ENCODE measurements at regions not wholly inside any gene's neighbourhood (a gene's known extent, or its start where the extent isn't known, plus 50 kb on each side); places are given as distances from the start of the nearest gene placed in this dataset.

DNA sequence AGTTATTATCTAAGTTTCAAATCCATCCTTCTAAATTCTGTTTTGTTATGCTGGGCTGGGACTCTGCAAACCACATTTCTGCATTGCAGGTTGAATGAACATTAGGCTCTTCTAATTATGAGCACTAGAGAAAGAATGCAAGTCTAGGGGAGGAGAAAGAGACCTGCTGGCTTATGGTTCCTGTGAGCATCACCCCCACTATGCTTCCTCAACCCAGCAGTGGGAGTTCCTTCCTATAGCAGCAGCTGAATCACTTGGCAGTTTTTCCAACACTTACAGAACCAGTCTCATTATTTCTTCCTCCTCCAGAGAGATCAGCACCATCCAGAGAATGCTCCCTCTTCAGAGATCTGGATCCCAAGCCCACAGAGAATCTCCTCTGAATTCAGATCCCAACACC is 297.7 kb upstream of the CLEC14A start:
- no peak for DNase-seq

DNA sequence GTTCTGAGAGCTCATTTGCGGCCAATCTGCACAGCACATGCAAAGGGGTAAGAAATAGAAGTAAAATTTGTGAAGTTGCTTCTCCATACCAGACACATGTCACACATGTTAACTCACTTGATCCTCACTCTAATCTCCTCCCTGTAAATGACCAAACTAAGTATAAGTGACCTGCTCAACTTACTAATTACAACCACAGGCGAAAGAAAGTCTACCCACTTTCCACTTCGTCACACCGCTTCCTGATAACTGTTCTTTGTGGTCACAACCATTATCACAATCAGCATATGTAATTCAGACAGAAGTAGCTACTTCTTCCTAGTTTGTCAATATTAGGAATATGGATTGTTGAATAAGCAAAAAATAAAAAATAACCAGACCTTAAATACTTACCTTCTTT is 293.7 kb upstream of the CLEC14A start:
- TF ChIP-seq, protein P1, sequence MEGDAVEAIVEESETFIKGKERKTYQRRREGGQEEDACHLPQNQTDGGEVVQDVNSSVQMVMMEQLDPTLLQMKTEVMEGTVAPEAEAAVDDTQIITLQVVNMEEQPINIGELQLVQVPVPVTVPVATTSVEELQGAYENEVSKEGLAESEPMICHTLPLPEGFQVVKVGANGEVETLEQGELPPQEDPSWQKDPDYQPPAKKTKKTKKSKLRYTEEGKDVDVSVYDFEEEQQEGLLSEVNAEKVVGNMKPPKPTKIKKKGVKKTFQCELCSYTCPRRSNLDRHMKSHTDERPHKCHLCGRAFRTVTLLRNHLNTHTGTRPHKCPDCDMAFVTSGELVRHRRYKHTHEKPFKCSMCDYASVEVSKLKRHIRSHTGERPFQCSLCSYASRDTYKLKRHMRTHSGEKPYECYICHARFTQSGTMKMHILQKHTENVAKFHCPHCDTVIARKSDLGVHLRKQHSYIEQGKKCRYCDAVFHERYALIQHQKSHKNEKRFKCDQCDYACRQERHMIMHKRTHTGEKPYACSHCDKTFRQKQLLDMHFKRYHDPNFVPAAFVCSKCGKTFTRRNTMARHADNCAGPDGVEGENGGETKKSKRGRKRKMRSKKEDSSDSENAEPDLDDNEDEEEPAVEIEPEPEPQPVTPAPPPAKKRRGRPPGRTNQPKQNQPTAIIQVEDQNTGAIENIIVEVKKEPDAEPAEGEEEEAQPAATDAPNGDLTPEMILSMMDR (IDR thresholded peaks at IDR 0.05; ENCODE audit: borderline replicate concordance, extremely low read depth, insufficient read depth), result no peak
- Histone ChIP-seq H3K27ac (ENCODE audit: low read depth in 2 of 2, low read length in 2 of 2) (no peak overlapping the region), H3K4me1 (ENCODE audit: control insufficient read depth in 2 of 3, insufficient read depth in 2 of 3, low read depth in 1 of 3, low read length in 3 of 3) (no peaks in the 10 kb centered on the region), H3K27me3 (ENCODE audit: control insufficient read depth, insufficient read depth, low read length) (no peaks in the 10 kb centered on the region), H3K9me3 (ENCODE audit: control insufficient read depth in 2 of 3, insufficient read depth in 1 of 3, low read length in 3 of 3) (no peaks in the 10 kb centered on the region), H3K9ac (ENCODE audit: low read length in 3 of 3) (no peak overlapping the region), H3K4me3 (ENCODE audit: low read length in 3 of 3) (no peak overlapping the region), H3K36me3 (ENCODE audit: control insufficient read depth in 2 of 3, insufficient read depth in 3 of 3, low read length in 3 of 3) (no peaks in the 10 kb centered on the region)
- intact Hi-C loops (cut with DNase I), result no loop called here
- DNase-seq (no peak), FAIRE-seq (no peak)

More for the DNA sequence above, 297.7 kb upstream of the CLEC14A start:
- H3K9ac ChIP-seq (ENCODE audit: low read length in 3 of 3), result no peak overlapping the region
- FAIRE-seq, result no peak
- H3K4me3 ChIP-seq (ENCODE audit: low read length in 3 of 3), result no peak overlapping the region
- no peak overlapping the region for H3K27ac ChIP-seq (ENCODE audit: low read depth in 2 of 2, low read length in 2 of 2)
- H3K36me3 ChIP-seq (ENCODE audit: control insufficient read depth in 2 of 3, insufficient read depth in 3 of 3, low read length in 3 of 3), result no peaks in the 10 kb centered on the region
- H3K9me3 ChIP-seq (ENCODE audit: control insufficient read depth in 2 of 3, insufficient read depth in 1 of 3, low read length in 3 of 3), result no peaks in the 10 kb centered on the region
- TF ChIP-seq, protein P1 (IDR thresholded peaks at IDR 0.05; ENCODE audit: borderline replicate concordance, extremely low read depth, insufficient read depth), result no peak
- intact Hi-C loops (cut with DNase I), result no loop called here
- no peaks in the 10 kb centered on the region for H3K27me3 ChIP-seq (ENCODE audit: control insufficient read depth, insufficient read depth, low read length)
- H3K4me1 ChIP-seq (ENCODE audit: control insufficient read depth in 2 of 3, insufficient read depth in 2 of 3, low read depth in 1 of 3, low read length in 3 of 3), result no peaks in the 10 kb centered on the region

DNA sequence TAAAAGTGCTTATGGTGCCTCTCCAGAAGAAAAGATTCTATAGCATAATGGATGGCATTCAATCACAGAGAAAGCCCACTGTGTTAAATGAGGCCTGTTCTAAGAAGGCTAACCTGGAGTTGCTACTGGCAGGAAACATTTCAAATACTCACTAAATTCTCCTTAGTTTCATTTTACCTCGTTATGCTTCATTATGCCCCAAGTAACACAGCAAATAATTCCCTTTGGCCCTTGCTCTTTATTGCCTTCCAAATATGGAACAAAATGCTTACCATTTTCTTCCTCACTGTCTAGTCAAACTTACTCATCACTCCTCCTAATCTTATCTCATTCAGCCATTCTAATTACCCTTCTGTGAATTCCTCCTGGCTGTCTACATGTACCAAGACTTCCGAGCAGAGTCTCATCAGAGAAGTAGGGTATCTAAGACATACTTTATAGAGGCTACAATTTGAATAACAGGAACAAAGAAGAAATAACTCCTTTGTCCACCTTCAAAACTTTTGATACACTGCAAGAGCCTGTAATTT is 292.1 kb upstream of the CLEC14A start:
- H3K4me1 ChIP-seq (ENCODE audit: control insufficient read depth in 2 of 3, insufficient read depth in 2 of 3, low read depth in 1 of 3, low read length in 3 of 3), result no peaks in the 10 kb centered on the region
- H3K36me3 ChIP-seq (ENCODE audit: control insufficient read depth in 2 of 3, insufficient read depth in 3 of 3, low read length in 3 of 3), result no peaks in the 10 kb centered on the region
- TF ChIP-seq, protein P1 (IDR thresholded peaks at IDR 0.05; ENCODE audit: borderline replicate concordance, extremely low read depth, insufficient read depth), result no peak
- DNase-seq, result no peak
- FAIRE-seq, result no peak
- no peak overlapping the region for H3K4me3 ChIP-seq (ENCODE audit: low read length in 3 of 3)
- H3K27ac ChIP-seq (ENCODE audit: low read depth in 2 of 2, low read length in 2 of 2), result no peak overlapping the region
- intact Hi-C loops (cut with DNase I), result no loop called here
- no peaks in the 10 kb centered on the region for H3K9me3 ChIP-seq (ENCODE audit: control insufficient read depth in 2 of 3, insufficient read depth in 1 of 3, low read length in 3 of 3)
- H3K9ac ChIP-seq (ENCODE audit: low read length in 3 of 3), result no peak overlapping the region
- H3K27me3 ChIP-seq (ENCODE audit: control insufficient read depth, insufficient read depth, low read length), result no peaks in the 10 kb centered on the region

DNA sequence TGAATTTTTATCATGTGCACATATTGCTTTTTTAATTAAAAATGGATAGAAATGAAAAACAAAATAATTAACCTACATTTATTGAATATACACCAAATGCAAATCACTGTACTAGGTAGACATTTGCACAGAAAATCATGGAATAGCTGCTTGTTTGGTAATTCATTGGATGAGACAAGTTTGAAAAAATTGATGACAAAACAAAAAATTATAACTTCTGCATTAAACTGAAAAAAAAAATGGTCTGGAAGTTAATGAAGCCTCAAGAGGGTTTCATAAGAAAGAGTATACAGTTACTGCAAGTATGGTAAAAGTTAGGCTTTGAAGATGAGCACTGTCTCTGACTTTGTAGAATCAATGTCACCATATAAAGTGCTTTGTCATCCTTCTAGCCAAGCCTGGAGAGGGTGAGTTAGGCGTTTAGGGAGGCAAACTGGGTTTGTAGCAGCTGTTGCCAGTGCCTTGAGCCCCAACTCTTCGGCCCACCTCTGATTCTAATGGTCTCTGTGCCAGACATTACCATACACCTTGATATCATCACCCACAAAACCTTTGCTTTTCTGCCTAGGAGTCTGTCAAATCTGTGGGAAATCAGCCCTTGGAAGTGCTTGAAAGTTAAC is 291.1 kb upstream of the CLEC14A start:
- no peak for FAIRE-seq
- H3K9ac ChIP-seq (ENCODE audit: low read length in 3 of 3), result no peak overlapping the region

More for the DNA sequence above, 291.1 kb upstream of the CLEC14A start:
- no peaks in the 10 kb centered on the region for H3K27me3 ChIP-seq (ENCODE audit: control insufficient read depth, insufficient read depth, low read length)
- no peak for DNase-seq
- no peaks in the 10 kb centered on the region for H3K9me3 ChIP-seq (ENCODE audit: control insufficient read depth in 2 of 3, insufficient read depth in 1 of 3, low read length in 3 of 3)
- H3K36me3 ChIP-seq (ENCODE audit: control insufficient read depth in 2 of 3, insufficient read depth in 3 of 3, low read length in 3 of 3), result no peaks in the 10 kb centered on the region
- TF ChIP-seq, protein P1 (IDR thresholded peaks at IDR 0.05; ENCODE audit: borderline replicate concordance, extremely low read depth, insufficient read depth), result no peak
- intact Hi-C loops (cut with DNase I), result no loop called here
- no peak overlapping the region for H3K4me3 ChIP-seq (ENCODE audit: low read length in 3 of 3)
- no peaks in the 10 kb centered on the region for H3K4me1 ChIP-seq (ENCODE audit: control insufficient read depth in 2 of 3, insufficient read depth in 2 of 3, low read depth in 1 of 3, low read length in 3 of 3)
- no peak overlapping the region for H3K27ac ChIP-seq (ENCODE audit: low read depth in 2 of 2, low read length in 2 of 2)
